Astrocyte (in vitro differentiated cells and primary cell): ENCODE measurements at regions not wholly inside any gene's neighbourhood (a gene's known extent, or its start where the extent isn't known, plus 50 kb on each side); places are given as distances from the start of the nearest gene placed in this dataset.

Experiments
- EZH2 ChIP-seq: IDR thresholded peaks from 2 replicates; pipeline ENCODE4 v1.6.1; 2012; ENCODE audit warnings: mild to moderate bottlenecking, low read length, inconsistent platforms; ENCODE audit not compliant: insufficient read depth
- TF ChIP-seq, protein P1 (sequence below): IDR thresholded peaks from 2 replicates; pipeline ENCODE4 v1.5.1; 2011; ENCODE audit warnings: low read depth, mild to moderate bottlenecking, inconsistent platforms, low read length, moderate library complexity; ENCODE audit not compliant: insufficient read depth

DNA sequence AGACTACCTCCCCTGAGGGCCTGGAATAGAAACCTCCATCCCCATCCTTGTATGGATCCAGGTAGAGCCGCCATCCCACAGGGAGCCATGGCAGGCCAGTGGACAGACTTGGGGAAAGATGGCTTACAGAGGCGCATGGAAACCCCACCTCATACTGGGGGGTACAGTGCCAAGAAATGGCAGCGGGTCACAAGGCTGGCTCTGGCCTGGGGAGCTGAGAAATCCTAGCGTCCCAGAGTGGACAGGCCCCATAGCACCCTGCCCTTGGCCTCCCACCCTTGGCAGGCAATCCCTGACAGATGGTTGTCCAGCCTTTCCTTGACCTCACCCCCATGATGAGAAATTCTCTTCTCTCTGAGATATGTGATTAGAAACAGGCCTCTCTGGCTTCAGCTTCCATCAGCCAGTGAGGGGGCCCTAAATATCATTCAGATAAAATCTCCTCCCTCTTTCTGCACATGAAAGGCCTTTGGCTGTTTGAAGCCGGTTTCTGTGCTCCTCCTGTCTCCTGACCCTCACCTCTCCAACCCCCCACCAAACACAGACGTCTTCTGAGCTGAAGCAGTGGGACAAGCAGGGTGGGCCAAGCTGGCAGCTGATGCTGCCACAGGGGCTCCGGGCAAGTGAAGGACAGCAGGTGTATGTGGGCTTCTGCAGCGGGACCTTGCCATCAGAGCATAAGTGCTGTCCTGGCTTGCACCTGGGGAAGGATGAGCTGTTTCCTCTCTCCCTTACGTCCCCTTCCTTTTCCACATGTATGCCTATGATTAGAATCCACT, 204.4 kb upstream of the MAMLD1 start:
- TF ChIP-seq, protein P1, sequence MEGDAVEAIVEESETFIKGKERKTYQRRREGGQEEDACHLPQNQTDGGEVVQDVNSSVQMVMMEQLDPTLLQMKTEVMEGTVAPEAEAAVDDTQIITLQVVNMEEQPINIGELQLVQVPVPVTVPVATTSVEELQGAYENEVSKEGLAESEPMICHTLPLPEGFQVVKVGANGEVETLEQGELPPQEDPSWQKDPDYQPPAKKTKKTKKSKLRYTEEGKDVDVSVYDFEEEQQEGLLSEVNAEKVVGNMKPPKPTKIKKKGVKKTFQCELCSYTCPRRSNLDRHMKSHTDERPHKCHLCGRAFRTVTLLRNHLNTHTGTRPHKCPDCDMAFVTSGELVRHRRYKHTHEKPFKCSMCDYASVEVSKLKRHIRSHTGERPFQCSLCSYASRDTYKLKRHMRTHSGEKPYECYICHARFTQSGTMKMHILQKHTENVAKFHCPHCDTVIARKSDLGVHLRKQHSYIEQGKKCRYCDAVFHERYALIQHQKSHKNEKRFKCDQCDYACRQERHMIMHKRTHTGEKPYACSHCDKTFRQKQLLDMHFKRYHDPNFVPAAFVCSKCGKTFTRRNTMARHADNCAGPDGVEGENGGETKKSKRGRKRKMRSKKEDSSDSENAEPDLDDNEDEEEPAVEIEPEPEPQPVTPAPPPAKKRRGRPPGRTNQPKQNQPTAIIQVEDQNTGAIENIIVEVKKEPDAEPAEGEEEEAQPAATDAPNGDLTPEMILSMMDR, result no peak
- TF ChIP-seq EZH2, result no peak
